Activated T-cell treated with anti-CD3 and anti-CD28 coated beads, Interleukin-2, amount 50 U/mL, for 24 hours (primary cell): ENCODE measurements at regions not wholly inside any gene's neighbourhood (a gene's known extent, or its start where the extent isn't known, plus 50 kb on each side); places are given as distances from the start of the nearest gene placed in this dataset.

ENCODE experiments used
- DNase-seq: peaks from one replicate; pipeline ENCODE4 v3.0.0-alpha.2; 2020
- H3K27ac Mint-ChIP-seq: 2 replicates; pipeline ENCODE4 v1.8.0; 2020; ENCODE audit warnings: mild to moderate bottlenecking, mixed read lengths
- H3K27me3 Mint-ChIP-seq: 2 replicates; pipeline ENCODE4 v1.8.0; 2020; ENCODE audit warnings: mixed read lengths
- H3K36me3 Mint-ChIP-seq: 2 replicates; pipeline ENCODE4 v1.8.0; 2020; ENCODE audit warnings: low read depth, mixed read lengths
- H3K4me1 Mint-ChIP-seq: 2 replicates; pipeline ENCODE4 v1.8.0; 2020; ENCODE audit warnings: low read depth, mixed read lengths
- H3K4me3 Mint-ChIP-seq: 2 replicates; pipeline ENCODE4 v1.8.0; 2020; ENCODE audit warnings: mild to moderate bottlenecking, moderate library complexity, mixed read lengths
- H3K9me3 Mint-ChIP-seq: 2 replicates; pipeline ENCODE4 v1.8.0; 2020; ENCODE audit warnings: mixed read lengths

DNA sequence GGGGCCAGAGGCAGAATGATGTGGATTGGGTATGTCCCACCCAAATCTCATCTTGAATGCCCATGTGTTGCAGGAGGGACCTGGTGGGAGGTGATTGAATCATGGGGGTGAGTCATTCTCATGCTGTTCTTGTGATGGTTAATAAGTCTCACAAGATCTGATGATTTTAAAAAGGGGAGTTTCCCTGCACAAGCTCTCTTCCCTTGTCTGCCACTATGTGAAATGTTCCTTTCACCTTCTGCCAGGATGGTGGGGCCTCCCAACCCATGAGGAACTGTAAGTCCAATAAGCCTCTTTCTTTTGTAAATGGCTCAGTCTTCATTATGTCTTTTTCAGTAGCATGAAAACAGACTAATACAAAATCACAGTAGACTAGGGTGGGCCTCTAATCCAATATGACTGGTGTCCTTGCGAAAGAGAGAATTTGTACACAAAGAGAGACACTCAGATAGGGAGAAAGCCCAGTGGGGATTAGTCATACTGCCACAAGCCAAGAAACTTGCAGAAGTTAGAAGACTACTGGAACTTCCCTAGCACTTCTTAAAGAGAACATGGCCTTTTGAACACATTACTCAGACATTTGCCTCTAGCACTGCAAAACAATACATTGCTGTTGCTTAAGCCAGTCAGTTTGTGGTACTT lies 68.4 kb downstream of the ANXA1 start:
- peak overlapping the region; percentile 93 for H3K27ac Mint-ChIP-seq

DNA sequence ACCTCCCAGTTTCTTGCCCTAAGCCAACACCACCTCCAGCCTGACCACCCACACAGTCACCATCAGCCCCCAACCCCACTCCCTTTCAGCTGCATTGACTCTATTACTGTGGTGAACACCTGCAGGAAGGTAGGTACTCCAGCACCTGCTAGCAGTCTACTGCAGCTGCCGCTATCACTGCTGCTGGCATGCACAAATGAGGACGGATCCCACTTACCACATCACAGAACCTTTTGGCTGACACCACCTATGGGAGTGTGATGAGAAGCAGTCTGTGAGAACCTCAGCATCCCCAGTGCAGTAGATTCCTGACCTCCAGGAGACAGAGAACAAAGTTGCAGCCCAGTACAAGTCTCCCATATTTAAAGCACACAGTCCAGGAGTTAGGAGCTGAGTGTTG lies 71.9 kb downstream of the ANXA1 start:
- Mint-ChIP-seq H3K27me3 (peaks cover 47% of the 10 kb centered on the region), H3K4me3 (no peak overlapping the region), H3K36me3 (no peaks in the 10 kb centered on the region), H3K27ac (no peak overlapping the region), H3K4me1 (peaks cover 21% of the 10 kb centered on the region), H3K9me3 (no peaks in the 10 kb centered on the region)
- no peak for DNase-seq

More for the DNA sequence above, 68.4 kb downstream of the ANXA1 start:
- Mint-ChIP-seq H3K36me3 (no peaks in the 10 kb centered on the region), H3K4me1 (peaks cover 35% of the 10 kb centered on the region), H3K27me3 (peaks cover 58% of the 10 kb centered on the region), H3K4me3 (peak overlapping the region; percentile 27), H3K9me3 (no peaks in the 10 kb centered on the region)
- DNase-seq = peak; percentile 31

DNA sequence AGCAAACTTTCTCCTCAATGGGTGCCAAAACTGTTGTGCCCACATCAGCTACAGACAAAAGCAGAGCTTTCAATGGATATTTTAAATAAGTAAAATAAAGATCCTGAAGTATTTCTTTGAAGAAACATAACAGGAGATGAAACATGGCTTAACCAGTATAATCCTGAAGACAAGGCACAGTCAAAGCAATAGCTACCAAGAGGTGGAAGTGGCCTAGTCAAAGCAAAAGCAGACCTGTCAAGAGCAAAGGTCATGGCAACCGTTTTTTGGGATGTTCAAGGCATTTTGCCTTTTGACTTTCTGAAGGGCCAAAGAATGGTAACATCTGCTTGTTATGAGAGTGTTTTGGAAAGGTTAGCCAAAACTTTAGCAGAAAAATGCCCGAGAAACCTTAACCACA lies 77.9 kb downstream of the ANXA1 start:
- H3K4me3 Mint-ChIP-seq = no peak overlapping the region
- no peaks in the 10 kb centered on the region for H3K36me3 Mint-ChIP-seq
- peaks cover 4% of the 10 kb centered on the region for H3K4me1 Mint-ChIP-seq
- no peak for DNase-seq
- no peak overlapping the region for H3K27ac Mint-ChIP-seq
- peaks cover 21% of the 10 kb centered on the region for H3K27me3 Mint-ChIP-seq
- no peaks in the 10 kb centered on the region for H3K9me3 Mint-ChIP-seq

GRCh38 chr9:73230251-73230650 lies 78.6 kb downstream of the ANXA1 start:
- H3K27ac Mint-ChIP-seq = no peak overlapping the region

GRCh38 chr9:73231203-73231602 lies 79.5 kb downstream of the ANXA1 start:
- Mint-ChIP-seq H3K27me3 (peaks cover 16% of the 10 kb centered on the region), H3K4me1 (peaks cover 4% of the 10 kb centered on the region), H3K9me3 (no peaks in the 10 kb centered on the region)

More at GRCh38 chr9:73230251-73230650, 78.6 kb downstream of the ANXA1 start:
- Mint-ChIP-seq H3K4me1 (peaks cover 4% of the 10 kb centered on the region), H3K9me3 (no peaks in the 10 kb centered on the region), H3K36me3 (no peaks in the 10 kb centered on the region), H3K27me3 (peaks cover 17% of the 10 kb centered on the region), H3K4me3 (no peak overlapping the region)
- no peak for DNase-seq

DNA sequence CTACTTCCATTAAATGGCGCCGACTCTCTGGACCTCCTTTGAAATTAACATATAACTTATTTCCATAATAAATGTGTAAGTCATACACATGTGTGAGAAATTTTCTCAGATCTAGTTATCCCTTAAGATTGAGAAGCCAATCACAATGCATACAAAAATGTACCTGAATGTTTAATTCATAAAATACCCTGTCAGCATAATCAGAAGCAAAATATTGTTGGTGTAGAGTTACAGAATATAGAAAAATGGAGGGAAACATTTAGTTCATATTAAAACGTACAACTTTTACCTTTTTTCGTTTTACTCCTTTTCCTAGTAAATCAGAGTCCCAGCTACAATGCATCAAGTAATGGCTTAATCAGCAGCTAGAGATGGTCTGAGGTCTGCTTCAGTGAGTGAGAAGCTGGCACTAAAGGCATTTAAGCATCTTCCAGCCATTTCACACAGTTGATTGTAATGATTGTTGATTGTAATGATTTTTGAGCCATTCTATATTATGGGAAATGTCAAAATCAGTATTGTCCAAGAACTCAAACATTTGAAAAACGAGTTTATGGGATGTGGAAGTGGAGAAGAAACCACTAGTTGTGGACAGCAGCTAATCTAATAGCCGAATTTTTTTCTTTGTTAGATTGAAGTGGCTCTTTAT lies 81.8 kb downstream of the ANXA1 start:
- Mint-ChIP-seq H3K4me1 (peaks cover 4% of the 10 kb centered on the region), H3K27ac (no peak overlapping the region), H3K9me3 (no peaks in the 10 kb centered on the region), H3K36me3 (no peaks in the 10 kb centered on the region), H3K27me3 (peaks cover 7% of the 10 kb centered on the region), H3K4me3 (no peak overlapping the region)
- DNase-seq = no peak

More at GRCh38 chr9:73231203-73231602, 79.5 kb downstream of the ANXA1 start:
- no peak for DNase-seq
- Mint-ChIP-seq H3K36me3 (no peaks in the 10 kb centered on the region), H3K27ac (no peak overlapping the region), H3K4me3 (no peak overlapping the region)

DNA sequence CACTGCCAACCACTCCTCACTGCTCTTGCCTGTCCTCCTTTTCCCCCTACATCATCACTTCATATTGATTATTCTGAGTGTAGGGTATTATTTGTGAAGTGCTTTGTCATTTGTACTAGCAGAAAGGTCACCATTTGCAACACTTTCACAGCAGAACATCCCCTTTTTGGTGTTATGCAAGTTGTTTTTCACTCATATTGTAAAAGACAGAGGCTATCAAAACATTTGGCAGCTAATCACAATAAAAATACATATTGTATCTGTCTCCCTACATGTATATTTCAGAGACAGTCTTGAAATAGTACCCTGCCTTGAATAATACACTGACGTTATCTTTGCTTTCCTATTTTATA lies 82.3 kb downstream of the ANXA1 start:
- H3K4me3 Mint-ChIP-seq = no peak overlapping the region
- no peaks in the 10 kb centered on the region for H3K36me3 Mint-ChIP-seq
- peaks cover 7% of the 10 kb centered on the region for H3K27me3 Mint-ChIP-seq

DNA sequence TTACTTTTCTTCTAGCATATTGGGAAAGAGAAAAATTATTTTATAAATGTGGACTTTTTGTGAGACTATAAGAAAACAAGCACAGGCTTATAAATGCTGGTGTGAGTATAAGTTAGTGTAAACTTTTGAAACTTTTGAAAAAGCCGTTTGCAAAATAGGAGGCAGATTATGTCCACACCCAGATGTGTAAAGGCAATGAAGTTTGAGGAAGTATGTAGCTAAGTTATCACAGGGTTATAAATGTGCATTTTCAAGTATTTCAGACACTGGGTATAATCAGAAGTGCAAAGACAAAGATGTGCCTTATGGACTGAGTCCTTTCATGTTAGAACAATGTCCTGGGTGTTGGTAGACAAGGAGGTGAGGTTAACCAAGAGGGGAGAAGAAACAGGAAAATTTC lies 85.5 kb downstream of the ANXA1 start:
- no peaks in the 10 kb centered on the region for H3K4me1 Mint-ChIP-seq
- H3K27me3 Mint-ChIP-seq = peaks cover 10% of the 10 kb centered on the region
- no peaks in the 10 kb centered on the region for H3K36me3 Mint-ChIP-seq
- H3K27ac Mint-ChIP-seq = no peak overlapping the region
- H3K9me3 Mint-ChIP-seq = no peaks in the 10 kb centered on the region
- no peak overlapping the region for H3K4me3 Mint-ChIP-seq
- DNase-seq = no peak

More for the DNA sequence above, 82.3 kb downstream of the ANXA1 start:
- H3K27ac Mint-ChIP-seq = no peak overlapping the region
- no peaks in the 10 kb centered on the region for H3K9me3 Mint-ChIP-seq
- peaks cover 4% of the 10 kb centered on the region for H3K4me1 Mint-ChIP-seq
- DNase-seq = no peak

- no peaks in the 10 kb centered on the region for H3K9me3 Mint-ChIP-seq
- no peak overlapping the region for H3K4me3 Mint-ChIP-seq
- no peaks in the 10 kb centered on the region for H3K4me1 Mint-ChIP-seq
- DNase-seq = no peak
- H3K27me3 Mint-ChIP-seq = peaks cover 15% of the 10 kb centered on the region
- no peak overlapping the region for H3K27ac Mint-ChIP-seq
- H3K36me3 Mint-ChIP-seq = no peaks in the 10 kb centered on the region
These were observed 88.1 kb downstream of the ANXA1 start for GRCh38 chr9:73239570-73240265.

DNA sequence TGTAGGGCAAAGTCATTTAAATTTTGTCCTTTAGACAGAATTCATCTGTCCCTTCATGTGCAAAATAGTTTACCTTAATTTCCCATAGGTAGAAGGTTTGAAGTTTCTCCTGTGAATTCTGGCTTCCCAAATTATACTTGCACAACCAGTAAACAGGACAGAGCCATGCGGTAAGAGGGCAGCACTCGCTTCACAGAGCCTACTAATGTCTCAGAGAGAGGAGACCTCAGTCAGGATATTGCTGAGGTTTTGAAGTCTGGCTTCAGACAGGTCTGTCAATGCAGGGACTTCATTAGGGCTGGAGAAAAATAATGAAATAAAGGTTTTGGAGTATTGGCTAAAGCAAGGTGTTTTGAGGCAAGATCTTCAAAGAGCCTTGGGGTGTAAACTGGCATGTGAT lies 91.4 kb downstream of the ANXA1 start:
- DNase-seq = no peak
- no peak overlapping the region for H3K27ac Mint-ChIP-seq
- H3K36me3 Mint-ChIP-seq = no peaks in the 10 kb centered on the region
- H3K9me3 Mint-ChIP-seq = no peaks in the 10 kb centered on the region
- no peaks in the 10 kb centered on the region for H3K4me1 Mint-ChIP-seq
- H3K27me3 Mint-ChIP-seq = peaks cover 17% of the 10 kb centered on the region
- no peak overlapping the region for H3K4me3 Mint-ChIP-seq

GRCh38 chr9:73259086-73259696 lies 107.5 kb downstream of the ANXA1 start:
- Mint-ChIP-seq H3K4me1 (no peaks in the 10 kb centered on the region), H3K9me3 (peaks cover 2% of the 10 kb centered on the region), H3K36me3 (no peaks in the 10 kb centered on the region)

DNA sequence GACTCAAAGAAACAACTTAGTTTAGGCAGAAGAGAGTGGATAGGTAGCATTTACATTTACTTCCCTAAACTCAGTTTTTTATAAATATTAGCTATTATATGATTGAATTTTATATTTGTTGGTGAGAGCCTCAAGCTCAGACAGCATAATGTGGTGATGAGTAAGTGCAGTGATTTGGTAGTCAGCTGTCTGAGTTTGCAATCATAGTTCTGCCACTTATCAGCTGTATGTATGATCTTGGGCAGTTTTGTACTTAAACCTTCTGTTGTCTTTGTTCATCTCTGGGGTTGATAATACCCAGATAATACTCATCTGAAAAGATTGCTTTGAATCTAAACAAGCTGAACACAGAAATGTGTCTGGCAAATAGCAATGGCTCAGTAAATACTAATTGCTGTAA lies 108.8 kb downstream of the ANXA1 start:
- Mint-ChIP-seq H3K36me3 (no peaks in the 10 kb centered on the region), H3K4me3 (no peak overlapping the region), H3K9me3 (peaks cover 2% of the 10 kb centered on the region), H3K4me1 (no peaks in the 10 kb centered on the region), H3K27me3 (no peaks in the 10 kb centered on the region), H3K27ac (no peak overlapping the region)
- no peak for DNase-seq

More at GRCh38 chr9:73259086-73259696, 107.5 kb downstream of the ANXA1 start:
- Mint-ChIP-seq H3K4me3 (no peak overlapping the region), H3K27me3 (no peaks in the 10 kb centered on the region), H3K27ac (no peak overlapping the region)
- no peak for DNase-seq

DNA sequence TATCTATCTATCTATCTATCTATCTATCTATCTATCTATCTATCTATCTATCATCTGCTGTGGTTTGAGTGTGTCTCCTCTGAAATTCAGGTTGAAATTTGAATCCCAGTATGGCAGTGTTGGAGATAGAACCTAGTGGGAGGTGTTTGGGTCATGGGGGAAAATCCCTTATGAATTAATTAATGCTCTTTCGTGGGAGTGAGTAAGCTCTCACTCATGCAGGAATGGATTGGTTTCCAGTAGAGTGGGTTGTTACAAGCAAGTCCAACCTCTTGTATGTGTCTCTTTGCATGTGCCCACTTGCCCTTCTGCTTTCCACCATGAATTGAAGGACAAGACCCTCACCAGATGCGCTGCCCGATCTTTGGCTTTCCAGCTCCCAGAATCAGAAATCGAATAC lies 113.0 kb downstream of the ANXA1 start:
- Mint-ChIP-seq H3K4me3 (no peak overlapping the region), H3K27ac (no peak overlapping the region), H3K36me3 (no peaks in the 10 kb centered on the region), H3K9me3 (no peaks in the 10 kb centered on the region), H3K27me3 (no peaks in the 10 kb centered on the region), H3K4me1 (no peaks in the 10 kb centered on the region)
- no peak for DNase-seq

DNA sequence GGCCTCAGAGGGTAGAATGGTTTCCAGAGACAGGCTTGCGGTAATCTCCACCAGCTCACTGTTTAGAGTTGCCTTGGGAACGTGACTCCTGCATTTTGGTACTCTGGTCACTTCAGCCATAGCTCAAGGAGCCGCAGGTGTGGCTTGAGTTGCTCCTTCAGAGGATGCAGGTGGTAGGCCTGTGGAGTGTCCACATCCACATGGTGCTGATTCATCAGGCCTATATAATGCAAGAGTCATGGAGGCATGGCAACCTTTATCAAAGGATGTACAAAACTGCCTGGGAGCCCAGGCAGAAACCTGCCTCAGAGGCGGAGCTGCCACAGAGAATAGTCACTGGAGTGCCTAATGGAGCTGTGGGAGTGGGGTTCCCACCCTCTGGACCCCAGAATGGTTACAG lies 114.2 kb downstream of the ANXA1 start:
- Mint-ChIP-seq H3K4me1 (no peaks in the 10 kb centered on the region), H3K9me3 (no peaks in the 10 kb centered on the region), H3K4me3 (no peak overlapping the region), H3K27me3 (no peaks in the 10 kb centered on the region), H3K27ac (no peak overlapping the region), H3K36me3 (no peaks in the 10 kb centered on the region)
- no peak for DNase-seq
